ENCODE measurements at regions not wholly inside any gene's neighbourhood (a gene's known extent, or its start where the extent isn't known, plus 50 kb on each side); places are given as distances from the start of the nearest gene placed in this dataset.
"Not testable (repeated sequence)": the region's sequence is repeated elsewhere in the genome, so short reads cannot be mapped to it uniquely, and the experiment has no call there.

- no peak for FAIRE-seq
Observed at GRCh38 chr14:82759656-82760055, 1226.0 kb upstream of the SEL1L start.

GRCh38 chr14:82766123-82766522 lies 1232.5 kb upstream of the SEL1L start:
- FAIRE-seq = no peak

- no peak for FAIRE-seq
Observed at GRCh38 chr14:82766996-82767395, 1233.3 kb upstream of the SEL1L start.

GRCh38 chr14:82776958-82777357 lies 1243.3 kb upstream of the SEL1L start:
- no peak for FAIRE-seq

- no peak for FAIRE-seq
Observed at GRCh38 chr14:82778008-82778590, 1244.4 kb upstream of the SEL1L start.

GRCh38 chr14:82778601-82779000 lies 1244.9 kb upstream of the SEL1L start:
- no peak for FAIRE-seq

GRCh38 chr14:82779301-82779700 lies 1245.6 kb upstream of the SEL1L start:
- FAIRE-seq = no peak

GRCh38 chr14:82785756-82786482 lies 1252.3 kb upstream of the SEL1L start:
- FAIRE-seq = no peak

- FAIRE-seq = no peak
Observed at GRCh38 chr14:82786483-82786880, 1252.8 kb upstream of the SEL1L start.

- no peak for FAIRE-seq
Observed at GRCh38 chr14:82796086-82796485, 1262.4 kb upstream of the SEL1L start.

GRCh38 chr14:82798276-82798675 lies 1264.6 kb upstream of the SEL1L start:
- no peak for FAIRE-seq

- no peak for FAIRE-seq
Observed at GRCh38 chr14:82805892-82806825, 1272.5 kb upstream of the SEL1L start.

GRCh38 chr14:82811246-82811645 lies 1277.6 kb upstream of the SEL1L start:
- FAIRE-seq = no peak

- not testable (repeated sequence) for FAIRE-seq
Observed at GRCh38 chr14:82814339-82814738, 1280.7 kb upstream of the SEL1L start.

GRCh38 chr14:82830596-82830995 lies 1296.9 kb upstream of the SEL1L start:
- no peak for FAIRE-seq

GRCh38 chr14:82836256-82836950 lies 1302.8 kb upstream of the SEL1L start:
- no peak for FAIRE-seq

- FAIRE-seq = no peak
Observed at GRCh38 chr14:82837611-82838140, 1304.0 kb upstream of the SEL1L start.

GRCh38 chr14:82850576-82850975 lies 1316.9 kb upstream of the SEL1L start:
- no peak for FAIRE-seq

GRCh38 chr14:82854131-82854530 lies 1320.5 kb upstream of the SEL1L start:
- FAIRE-seq = no peak

- no peak for FAIRE-seq
Observed at GRCh38 chr14:82854901-82855300, 1321.2 kb upstream of the SEL1L start.

- peak; percentile 5 for FAIRE-seq
Observed at GRCh38 chr14:82855912-82856391, 1322.3 kb upstream of the SEL1L start.

GRCh38 chr14:82861313-82861712 lies 1327.7 kb upstream of the SEL1L start:
- FAIRE-seq = no peak

GRCh38 chr14:82872494-82872893 lies 1338.8 kb upstream of the SEL1L start:
- FAIRE-seq = no peak
